ENCODE measurements at regions not wholly inside any gene's neighbourhood (a gene's known extent, or its start where the extent isn't known, plus 50 kb on each side); places are given as distances from the start of the nearest gene placed in this dataset.
A peak's percentile ranks its signal among the peaks of the same experiment; 100 is the strongest.

DNA sequence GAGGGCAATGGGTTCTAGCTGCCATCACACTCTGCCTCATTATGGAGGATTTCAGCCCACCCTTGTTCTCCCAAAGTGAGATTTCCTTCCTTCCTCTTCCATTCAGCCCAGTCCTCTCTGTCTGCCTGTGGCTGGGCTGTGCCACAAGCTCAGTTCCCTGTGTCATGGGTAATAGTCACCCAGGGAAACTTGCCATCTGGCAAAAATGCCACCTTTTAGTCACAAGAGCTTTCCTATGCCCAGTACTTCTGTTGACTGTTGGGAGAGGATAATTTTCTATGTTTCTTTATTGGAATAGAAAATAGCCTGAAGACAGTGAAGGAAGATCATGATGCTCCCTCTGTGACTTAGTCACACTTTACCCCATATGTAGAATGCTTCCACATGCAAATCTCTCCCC is 71.4 kb downstream of the TLR4 start:
- no peak overlapping the region for H3K27ac ChIP-seq

GRCh38 chr9:117777823-117778222 is 73.6 kb downstream of the TLR4 start:
- H3K27ac ChIP-seq, result no peak overlapping the region
- H3K4me3 ChIP-seq, result no peak overlapping the region

More for the DNA sequence above, 71.4 kb downstream of the TLR4 start:
- H3K4me3 ChIP-seq, result no peak overlapping the region

- no peak overlapping the region for H3K27ac ChIP-seq
- H3K4me3 ChIP-seq, result no peak overlapping the region
Measured at GRCh38 chr9:117779760-117780159, 75.6 kb downstream of the TLR4 start.

DNA sequence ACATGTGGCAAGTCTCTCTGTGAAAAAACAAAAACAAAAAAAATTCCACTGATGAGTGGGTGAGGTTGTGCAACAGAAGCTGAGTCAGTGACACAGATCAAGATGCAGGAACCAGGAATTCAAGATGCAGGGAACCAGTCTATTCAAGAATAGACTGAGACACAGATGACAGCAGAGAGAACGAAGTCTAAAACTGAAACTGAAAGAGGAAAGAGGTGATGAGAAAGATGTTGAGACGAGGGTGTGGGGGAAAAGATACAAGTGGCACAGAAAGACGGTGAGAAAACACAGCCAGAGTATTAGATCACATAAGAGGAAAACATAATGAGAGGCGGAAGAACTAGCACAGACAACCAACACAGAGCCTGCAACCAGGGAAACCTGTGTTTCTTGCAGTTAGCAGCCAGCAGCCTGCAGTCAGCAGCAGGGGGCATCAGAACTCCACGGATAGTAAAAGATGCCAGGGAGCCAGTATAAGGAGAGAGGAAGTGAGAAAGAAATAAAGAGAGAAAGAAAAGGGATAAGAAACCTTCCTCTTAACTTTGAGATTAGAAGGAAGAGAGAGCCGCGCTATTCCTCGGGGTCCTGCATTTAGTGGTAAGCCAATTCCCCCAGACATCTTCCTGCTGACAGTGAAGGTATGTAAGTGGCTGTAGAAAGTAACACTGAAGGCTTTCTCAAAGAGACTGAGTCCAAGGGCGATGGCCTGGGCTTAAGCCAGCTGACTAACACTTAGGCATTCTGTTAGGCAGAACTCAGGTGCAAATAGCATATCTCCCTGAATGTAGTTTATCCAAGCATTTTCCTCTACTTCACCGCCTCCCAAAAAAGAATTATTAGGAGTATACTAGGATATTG is 79.0 kb downstream of the TLR4 start:
- H3K27ac ChIP-seq, result peak overlapping the region in 15 of 21 experiments; percentile 13 to 76 (median 51)
- H3K4me3 ChIP-seq, result peak overlapping the region in 6 of 7 experiments; percentile 9 to 31 (median 22)

DNA sequence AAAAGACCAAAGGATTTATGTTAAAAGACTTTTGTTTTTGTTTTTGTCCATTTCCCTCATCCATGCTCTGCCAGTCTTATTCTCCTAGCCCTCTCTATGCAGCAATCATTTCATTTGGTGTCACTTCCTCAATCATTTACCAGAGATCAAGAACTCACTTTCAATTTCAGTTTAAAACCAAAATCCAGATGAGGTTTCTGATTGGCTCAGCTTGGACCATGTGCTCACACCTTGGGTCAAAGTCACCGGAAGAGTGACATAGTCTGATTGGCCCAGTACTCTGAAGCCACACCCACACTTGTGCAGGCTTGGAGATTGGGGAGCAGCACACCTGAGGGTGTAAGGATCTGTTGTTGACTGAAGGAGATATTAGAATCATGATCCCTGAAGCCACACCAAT is 79.6 kb downstream of the TLR4 start:
- peak overlapping the region in 5 of 21 experiments; percentile 51 to 76 (median 68) for H3K27ac ChIP-seq
- H3K4me3 ChIP-seq, result no peak overlapping the region

GRCh38 chr9:117784996-117785395 is 80.8 kb downstream of the TLR4 start:
- no peak overlapping the region for H3K4me3 ChIP-seq
- no peak overlapping the region for H3K27ac ChIP-seq

DNA sequence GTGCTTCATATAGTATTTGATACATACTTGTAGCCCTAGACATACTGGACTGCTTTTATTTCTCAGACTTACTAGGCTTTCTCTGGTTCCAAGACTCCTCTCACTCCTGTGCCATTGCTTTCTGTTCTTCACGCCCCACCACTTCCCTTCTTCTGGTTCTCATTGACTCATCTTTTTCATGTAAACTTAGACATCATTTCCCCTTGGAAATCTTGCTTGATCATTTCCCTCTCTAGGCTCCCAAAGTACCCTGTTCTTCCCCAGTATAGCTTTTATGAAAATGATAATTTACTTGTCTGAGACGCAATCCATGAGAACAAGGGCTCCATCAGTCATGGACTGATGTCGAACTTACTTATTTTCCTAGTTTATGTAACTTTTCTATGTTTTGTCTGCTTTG is 83.5 kb downstream of the TLR4 start:
- Histone ChIP-seq H3K27ac (no peak overlapping the region), H3K4me3 (no peak overlapping the region)

DNA sequence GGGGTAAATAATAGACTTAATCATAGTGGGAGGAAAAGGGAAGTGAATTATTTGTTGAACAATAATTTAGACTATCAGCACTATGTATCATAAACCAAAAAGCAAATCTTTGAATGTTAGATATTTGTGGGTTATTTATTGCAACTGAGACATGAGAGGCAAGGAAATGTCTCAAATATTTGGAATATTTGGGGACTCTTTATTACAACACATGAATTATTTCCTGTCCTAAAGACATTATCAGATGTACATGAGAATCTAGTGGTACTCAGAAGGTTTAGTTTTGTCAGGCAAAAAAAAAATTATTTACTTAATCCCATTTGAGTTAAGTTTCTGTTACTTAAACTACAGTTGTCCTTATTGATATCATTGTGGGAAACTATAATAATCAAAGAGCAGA is 91.1 kb downstream of the TLR4 start:
- Histone ChIP-seq H3K27ac (no peak overlapping the region), H3K4me3 (no peak overlapping the region)

DNA sequence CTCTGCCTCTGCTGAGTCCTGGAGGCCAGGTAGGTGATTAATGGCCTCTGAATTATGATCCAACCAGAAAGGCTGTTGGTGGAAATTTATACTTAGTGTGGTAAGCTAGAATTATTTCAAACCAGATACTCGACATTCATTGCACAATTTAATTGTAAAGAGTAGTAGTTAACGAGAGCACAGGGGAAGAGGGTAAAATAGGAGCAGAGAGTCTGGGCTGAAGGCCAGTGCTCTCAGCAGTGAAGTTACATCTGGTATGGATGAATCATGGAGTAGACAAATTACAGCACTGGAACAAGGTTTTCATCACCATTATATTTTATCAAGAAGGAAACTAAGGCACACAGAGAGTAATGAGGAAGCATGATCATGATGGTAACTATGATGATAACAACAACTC is 92.5 kb downstream of the TLR4 start:
- H3K27ac ChIP-seq, result no peak overlapping the region
- H3K4me3 ChIP-seq, result no peak overlapping the region

- H3K4me3 ChIP-seq, result no peak overlapping the region
Measured at GRCh38 chr9:117800389-117800788, 96.2 kb downstream of the TLR4 start.

DNA sequence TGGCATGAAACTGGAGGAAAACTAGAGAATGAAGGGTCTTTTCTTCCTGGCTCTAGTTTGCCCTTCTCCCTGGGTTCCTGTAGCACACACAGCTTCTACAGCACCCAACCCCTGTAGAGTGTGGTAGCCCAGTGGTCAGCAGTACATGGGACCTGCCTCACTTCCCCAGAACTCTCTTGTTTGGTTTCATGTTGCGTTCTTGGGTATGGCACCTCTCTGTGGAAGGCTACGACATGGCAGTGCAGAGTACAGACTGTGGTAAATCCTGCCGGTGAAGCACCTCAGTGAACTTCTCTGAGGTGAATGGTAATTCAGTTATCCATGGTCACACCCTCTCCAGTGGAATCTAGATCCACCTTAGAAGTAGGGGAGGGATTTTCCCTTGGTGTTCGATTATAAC is 105.5 kb downstream of the TLR4 start:
- Histone ChIP-seq H3K27ac (no peak overlapping the region), H3K4me3 (no peak overlapping the region)

More at GRCh38 chr9:117800389-117800788, 96.2 kb downstream of the TLR4 start:
- H3K27ac ChIP-seq, result no peak overlapping the region

GRCh38 chr9:117815315-117815714 is 111.1 kb downstream of the TLR4 start:
- no peak overlapping the region for H3K4me3 ChIP-seq
- no peak overlapping the region for H3K27ac ChIP-seq

GRCh38 chr9:117815948-117816347 is 111.7 kb downstream of the TLR4 start:
- H3K4me3 ChIP-seq, result no peak overlapping the region

GRCh38 chr9:117821954-117822353 is 117.8 kb downstream of the TLR4 start:
- no peak overlapping the region for H3K27ac ChIP-seq

More at GRCh38 chr9:117815948-117816347, 111.7 kb downstream of the TLR4 start:
- no peak overlapping the region for H3K27ac ChIP-seq

GRCh38 chr9:117823576-117823975 is 119.4 kb downstream of the TLR4 start:
- Histone ChIP-seq H3K4me3 (no peak overlapping the region), H3K27ac (no peak overlapping the region)

More at GRCh38 chr9:117821954-117822353, 117.8 kb downstream of the TLR4 start:
- H3K4me3 ChIP-seq, result no peak overlapping the region

- Histone ChIP-seq H3K4me3 (no peak overlapping the region), H3K27ac (no peak overlapping the region)
Measured at GRCh38 chr9:117825609-117826347, 121.6 kb downstream of the TLR4 start.

GRCh38 chr9:117826837-117827236 is 122.6 kb downstream of the TLR4 start:
- no peak overlapping the region for H3K27ac ChIP-seq

DNA sequence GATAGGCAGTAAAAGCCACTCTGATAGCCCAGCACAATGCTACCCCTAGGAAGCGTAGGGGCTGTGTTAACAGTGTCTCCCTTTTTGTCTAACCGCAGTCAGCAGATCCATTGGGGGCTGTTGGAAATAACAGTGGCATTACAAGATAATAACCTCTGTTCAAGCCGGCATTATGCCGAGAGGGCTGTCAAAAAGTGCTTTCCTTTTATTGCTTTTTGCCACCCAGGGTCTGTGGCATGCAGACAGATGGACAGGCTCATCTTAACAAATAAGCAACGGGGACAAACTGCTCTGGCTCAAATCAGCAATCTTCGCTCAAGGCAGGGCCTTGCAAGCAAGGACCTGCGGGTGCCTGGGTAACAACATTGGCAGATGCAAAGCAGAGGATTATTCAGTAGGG is 123.3 kb downstream of the TLR4 start:
- Histone ChIP-seq H3K27ac (no peak overlapping the region), H3K4me3 (no peak overlapping the region)

More at GRCh38 chr9:117826837-117827236, 122.6 kb downstream of the TLR4 start:
- no peak overlapping the region for H3K4me3 ChIP-seq

DNA sequence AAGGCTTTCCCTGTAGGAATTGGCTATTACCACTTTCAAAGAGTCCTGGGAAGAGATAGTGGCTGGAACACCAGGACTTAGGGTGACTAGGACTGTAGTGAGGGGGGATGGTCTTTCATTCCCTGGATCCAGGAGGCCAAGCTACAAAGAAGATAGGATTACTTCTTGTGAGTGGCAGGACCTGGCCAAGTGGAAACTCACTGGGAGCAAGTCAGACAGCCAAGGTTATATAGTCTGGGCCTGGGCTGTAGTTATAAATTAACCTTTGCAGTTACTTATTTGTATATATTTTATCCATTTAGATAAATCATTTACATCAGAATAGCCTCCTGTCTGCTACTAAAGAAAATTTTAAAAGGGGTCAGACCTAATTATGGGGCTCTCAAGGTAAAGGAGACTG is 124.3 kb downstream of the TLR4 start:
- Histone ChIP-seq H3K4me3 (no peak overlapping the region), H3K27ac (no peak overlapping the region)

- Histone ChIP-seq H3K4me3 (no peak overlapping the region), H3K27ac (no peak overlapping the region)
Measured at GRCh38 chr9:117835798-117836197, 131.6 kb downstream of the TLR4 start.

- Histone ChIP-seq H3K4me3 (no peak overlapping the region), H3K27ac (no peak overlapping the region)
Measured at GRCh38 chr9:117839862-117840261, 135.7 kb downstream of the TLR4 start.

Measured in skin epidermis (tissue), 12 donors.